Cardiac fibroblast (primary cell): ENCODE measurements at regions not wholly inside any gene's neighbourhood (a gene's known extent, or its start where the extent isn't known, plus 50 kb on each side); places are given as distances from the start of the nearest gene placed in this dataset.
"Not testable (repeated sequence)": the region's sequence is repeated elsewhere in the genome, so short reads cannot be mapped to it uniquely, and the experiment has no call there.

Source experiments
- DNase-seq, 2 donors: peaks; one replicate each; pipeline versions ENCODE4 v3.0.0 to v3.0.0-alpha.2; 2010; ENCODE audit warnings: low read depth in 2 of 2
- H3K4me3 ChIP-seq, 2 donors: replicated peaks in 1 of 2; 1 replicate in 1 of 2; 2 replicates in 1 of 2; pipeline ENCODE4 v1.5.1; 2011; ENCODE audit warnings: low read depth in 2 of 2, low read length in 2 of 2, mild to moderate bottlenecking in 2 of 2, moderate library complexity in 1 of 2
- CTCF ChIP-seq: IDR thresholded peaks from one replicate; pipeline ENCODE4 v1.5.1; 2011; ENCODE audit warnings: low read depth, mild to moderate bottlenecking, low read length, inconsistent platforms

GRCh38 chr11:44383246-44383645 lies 73.3 kb upstream of the ALX4 start:
- DNase-seq = no peak
- no peak overlapping the region for H3K4me3 ChIP-seq
- no peak for TF ChIP-seq CTCF

GRCh38 chr11:44387415-44387814 lies 77.5 kb upstream of the ALX4 start:
- no peak for TF ChIP-seq CTCF

GRCh38 chr11:44387825-44388224 lies 77.9 kb upstream of the ALX4 start:
- no peak for TF ChIP-seq CTCF
- no peak for DNase-seq
- no peak overlapping the region for H3K4me3 ChIP-seq

More at GRCh38 chr11:44387415-44387814, 77.5 kb upstream of the ALX4 start:
- no peak overlapping the region for H3K4me3 ChIP-seq
- no peak for DNase-seq

GRCh38 chr11:44388828-44389657 lies 79.1 kb upstream of the ALX4 start:
- no peak for TF ChIP-seq CTCF
- peak in 1 of 2 donors; percentile 3 for DNase-seq

GRCh38 chr11:44389963-44390605 lies 80.1 kb upstream of the ALX4 start:
- no peak for DNase-seq
- no peak overlapping the region for H3K4me3 ChIP-seq
- no peak for TF ChIP-seq CTCF

More at GRCh38 chr11:44388828-44389657, 79.1 kb upstream of the ALX4 start:
- no peak overlapping the region for H3K4me3 ChIP-seq

- H3K4me3 ChIP-seq, DNase-seq: not testable (repeated sequence)
Measured at GRCh38 chr11:44391004-44391403, 81.1 kb upstream of the ALX4 start.

GRCh38 chr11:44396746-44397145 lies 86.8 kb upstream of the ALX4 start:
- not testable (repeated sequence) for H3K4me3 ChIP-seq, DNase-seq
